Hepatocyte (in vitro differentiated cells): ENCODE measurements at regions not wholly inside any gene's neighbourhood (a gene's known extent, or its start where the extent isn't known, plus 50 kb on each side); places are given as distances from the start of the nearest gene placed in this dataset.

Source experiments
- CTCF ChIP-seq: fragments of 200-600 bp; sonication (generic); IDR thresholded peaks from 2 replicates; pipeline ENCODE4 v1.5.1; 2016; ENCODE audit warnings: antibody characterized with exemption, mild to moderate bottlenecking; ENCODE audit not compliant: poor library complexity
- EZH2 ChIP-seq: fragments of 200-600 bp; sonication (generic); IDR thresholded peaks from 2 replicates; pipeline ENCODE4 v1.6.1; 2016; ENCODE audit warnings: antibody characterized with exemption, mild to moderate bottlenecking, borderline replicate concordance

DNA sequence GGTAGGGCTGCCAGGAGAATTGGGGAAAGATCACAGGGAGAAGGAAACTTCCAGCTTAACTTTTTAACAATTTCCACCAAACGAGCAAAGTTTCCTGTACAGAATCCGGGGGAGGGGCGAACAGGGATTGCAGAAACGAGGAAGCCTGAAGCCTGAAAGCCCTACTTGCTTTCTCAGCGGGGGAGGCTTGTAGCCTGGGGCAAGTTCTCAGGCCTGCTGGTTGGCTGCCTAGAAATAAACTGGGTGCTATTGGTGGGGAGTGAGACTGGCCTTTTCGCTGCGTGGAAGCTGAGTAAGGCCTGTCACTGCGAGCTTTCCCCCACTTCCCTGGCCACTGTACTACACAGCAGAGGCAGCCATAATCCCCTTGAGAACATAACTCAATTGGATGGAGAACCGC is 110.8 kb upstream of the ATP8A1 start:
- no peak for TF ChIP-seq EZH2
- no peak for TF ChIP-seq CTCF
